PC-3 (cell line): ENCODE measurements at regions not wholly inside any gene's neighbourhood (a gene's known extent, or its start where the extent isn't known, plus 50 kb on each side); places are given as distances from the start of the nearest gene placed in this dataset.

Experiments
- ATAC-seq: fragments of 200-7000 bp; cut with Tn5 transposase; 2 replicates; pipeline ENCODE4 v1.9.1; 2020; ENCODE audit warnings: mild to moderate bottlenecking, moderate library complexity
- BruUV-seq: library from RNA; stranded (reverse); fragments of 400-500 nt; replicated peaks from 2 replicates; lab custom pipeline; 2021; lab: Mats Ljungman, UMichigan
- CTCF ChIA-PET: fragments of 300-600 bp; sonication (Branson Sonifier 250); formaldehyde crosslinking; loops from one replicate; lab custom pipeline; 2022; ENCODE audit warnings: antibody characterized with exemption; lab: Charles Lee
- POLR2A ChIA-PET: fragments of 300-600 bp; sonication (Branson Sonifier 250); formaldehyde crosslinking; loops from one replicate; lab custom pipeline; 2022; ENCODE audit warnings: antibody characterized with exemption; ENCODE audit not compliant: unreplicated experiment; lab: Charles Lee
- DNase-seq: peaks from one replicate; pipeline ENCODE4 v3.0.0-alpha.2; 2015
- H2AFZ ChIP-seq: fragments of 300-600 bp; sonication (generic); 2 replicates; pipeline ENCODE4 v1.6.0; 2016; ENCODE audit warnings: antibody characterized with exemption, low read length
- H3F3A ChIP-seq: fragments of 300-600 bp; sonication (generic); one replicate; pipeline ENCODE4 v1.6.0; 2017; ENCODE audit warnings: antibody characterized with exemption, low read length, control low read depth, mild to moderate bottlenecking; ENCODE audit not compliant: unreplicated experiment
- H3K27ac ChIP-seq: fragments of 300-600 bp; sonication (generic); 2 replicates; pipeline ENCODE4 v1.5.1; 2016; ENCODE audit warnings: mild to moderate bottlenecking, low read length
- H3K27me3 ChIP-seq: fragments of 300-600 bp; sonication (generic); 2 replicates; pipeline ENCODE4 v1.6.1; 2016; ENCODE audit warnings: low read length, mixed read lengths
- H3K36me3 ChIP-seq: fragments of 300-600 bp; sonication (generic); 2 replicates; pipeline ENCODE4 v1.6.1; 2016; ENCODE audit warnings: low read depth, mixed run types, low read length, mixed read lengths
- H3K4me1 ChIP-seq: fragments of 300-600 bp; sonication (generic); 2 replicates; pipeline ENCODE4 v1.5.1; 2016; ENCODE audit warnings: low read length; ENCODE audit not compliant: insufficient read depth
- H3K4me2 ChIP-seq: fragments of 300-600 bp; sonication (generic); 2 replicates; pipeline ENCODE4 v1.6.0; 2016; ENCODE audit warnings: low read length
- H3K4me3 ChIP-seq: fragments of 300-600 bp; sonication (generic); 2 replicates; pipeline ENCODE4 v1.5.1; 2016; ENCODE audit warnings: mild to moderate bottlenecking, low read length, mixed read lengths
- H3K79me2 ChIP-seq: fragments of 300-600 bp; sonication (generic); 2 replicates; pipeline ENCODE4 v1.6.1; 2017; ENCODE audit warnings: low read length, mixed read lengths
- H3K9ac ChIP-seq: fragments of 300-600 bp; sonication (generic); 2 replicates; pipeline ENCODE4 v1.6.0; 2016; ENCODE audit warnings: mild to moderate bottlenecking, low read length
- H3K9me2 ChIP-seq: fragments of 300-600 bp; sonication (generic); replicated peaks from 2 replicates; pipeline ENCODE4 v1.6.1; 2016; ENCODE audit warnings: mixed run types, low read length, mixed read lengths
- H3K9me3 ChIP-seq: fragments of 300-600 bp; sonication (generic); 2 replicates; pipeline ENCODE4 v1.6.1; 2016; ENCODE audit warnings: low read length, mixed read lengths
- H4K20me1 ChIP-seq: fragments of 300-600 bp; sonication (generic); 2 replicates; pipeline ENCODE4 v1.6.1; 2016; ENCODE audit warnings: low read length, mixed read lengths
- CTCF ChIP-seq: fragments of 300-600 bp; sonication (generic); conservative IDR thresholded peaks from 2 replicates; pipeline ENCODE4 v1.5.1; 2017; ENCODE audit warnings: antibody characterized with exemption, low read depth, mild to moderate bottlenecking, low read length
- EZH2 ChIP-seq: fragments of 300-600 bp; sonication (generic); IDR thresholded peaks from one replicate; pipeline ENCODE4 v1.6.1; 2017; ENCODE audit warnings: antibody characterized with exemption, mild to moderate bottlenecking, low read length; ENCODE audit not compliant: unreplicated experiment
- EZH2phosphoT487 ChIP-seq: fragments of 300-600 bp; sonication (generic); IDR thresholded peaks from 2 replicates; pipeline ENCODE4 v1.6.1; 2018; ENCODE audit warnings: mild to moderate bottlenecking, antibody characterized with exemption, low read length, borderline replicate concordance
- intact Hi-C: fragments of 100-400 bp; cut with micrococcal nuclease; formaldehyde crosslinking; loops from 2 replicates; pipeline ENCODE4 v1.9.0; 2023

- H3K4me1 ChIP-seq: no peaks in the 10 kb centered on the region
- H3K79me2 ChIP-seq: no peaks in the 10 kb centered on the region
- H3F3A ChIP-seq: no peaks in the 10 kb centered on the region
- no peak overlapping the region for H3K27ac ChIP-seq
- no peak overlapping the region for H3K4me3 ChIP-seq
- no peak overlapping the region for H3K4me2 ChIP-seq
- no peaks in the 10 kb centered on the region for H3K36me3 ChIP-seq
- no peak overlapping the region for H3K9ac ChIP-seq
- no peaks in the 10 kb centered on the region for H3K27me3 ChIP-seq
- ATAC-seq (no peak), DNase-seq (no peak)
- TF ChIP-seq CTCF (no peak), EZH2phosphoT487 (no peak), EZH2 (no peak)
- intact Hi-C loops: no loop called here
- no peak overlapping the region for H2AFZ ChIP-seq
- no peaks in the 10 kb centered on the region for H4K20me1 ChIP-seq
- no TSS peak for BruUV-seq
- no peaks in the 10 kb centered on the region for H3K9me3 ChIP-seq
- POLR2A ChIA-PET: no interaction called here
- CTCF ChIA-PET: no interaction called here
- H3K9me2 ChIP-seq: no peaks in the 10 kb centered on the region
Observed at GRCh38 chr15:93389211-93389610, 300.2 kb upstream of the RGMA start.

- no peaks in the 10 kb centered on the region for H3K36me3 ChIP-seq
- no peaks in the 10 kb centered on the region for H3F3A ChIP-seq
- H3K9ac ChIP-seq: no peak overlapping the region
- H3K4me2 ChIP-seq: no peak overlapping the region
- ChIA-PET CTCF (no interaction called here), POLR2A (no interaction called here)
- no peaks in the 10 kb centered on the region for H3K9me3 ChIP-seq
- TF ChIP-seq EZH2phosphoT487 (no peak), CTCF (no peak), EZH2 (no peak)
- H3K27ac ChIP-seq: no peak overlapping the region
- no peaks in the 10 kb centered on the region for H3K79me2 ChIP-seq
- H2AFZ ChIP-seq: no peak overlapping the region
- no peak overlapping the region for H3K4me3 ChIP-seq
- no peaks in the 10 kb centered on the region for H3K4me1 ChIP-seq
- ATAC-seq: no peak
- H4K20me1 ChIP-seq: no peaks in the 10 kb centered on the region
- intact Hi-C loops: no loop called here
- no peak for DNase-seq
- no peaks in the 10 kb centered on the region for H3K27me3 ChIP-seq
- H3K9me2 ChIP-seq: no peaks in the 10 kb centered on the region
- no TSS peak for BruUV-seq
Observed at GRCh38 chr15:93384886-93385285, 295.9 kb upstream of the RGMA start.

GRCh38 chr15:93382200-93382820 lies 293.3 kb upstream of the RGMA start:
- intact Hi-C loops: no loop called here
- Histone ChIP-seq H4K20me1 (no peaks in the 10 kb centered on the region), H3K9me3 (no peaks in the 10 kb centered on the region), H3K4me3 (no peak overlapping the region), H3K9me2 (no peaks in the 10 kb centered on the region), H3K36me3 (no peaks in the 10 kb centered on the region), H3K4me1 (no peaks in the 10 kb centered on the region), H3K27me3 (no peaks in the 10 kb centered on the region), H3K27ac (no peak overlapping the region), H3K4me2 (no peak overlapping the region), H3K9ac (no peak overlapping the region), H3F3A (no peaks in the 10 kb centered on the region), H3K79me2 (no peaks in the 10 kb centered on the region), H2AFZ (no peak overlapping the region)
- BruUV-seq: no TSS peak
- ChIA-PET POLR2A (no interaction called here), CTCF (no interaction called here)
- TF ChIP-seq EZH2phosphoT487 (no peak), CTCF (no peak), EZH2 (no peak)
- no peak for DNase-seq
- ATAC-seq: no peak
